ENCODE measurements at regions not wholly inside any gene's neighbourhood (a gene's known extent, or its start where the extent isn't known, plus 50 kb on each side); places are given as distances from the start of the nearest gene placed in this dataset.
"Not testable (repeated sequence)": the region's sequence is repeated elsewhere in the genome, so short reads cannot be mapped to it uniquely, and the experiment has no call there.

- DNase-seq = no peak
Observed at GRCh38 chr2:237196866-237197618, 111.4 kb downstream of the COPS8 start.

GRCh38 chr2:237198164-237198855 lies 112.6 kb downstream of the COPS8 start:
- no peak for DNase-seq

GRCh38 chr2:237199082-237199481 lies 113.4 kb downstream of the COPS8 start:
- no peak for DNase-seq

DNA sequence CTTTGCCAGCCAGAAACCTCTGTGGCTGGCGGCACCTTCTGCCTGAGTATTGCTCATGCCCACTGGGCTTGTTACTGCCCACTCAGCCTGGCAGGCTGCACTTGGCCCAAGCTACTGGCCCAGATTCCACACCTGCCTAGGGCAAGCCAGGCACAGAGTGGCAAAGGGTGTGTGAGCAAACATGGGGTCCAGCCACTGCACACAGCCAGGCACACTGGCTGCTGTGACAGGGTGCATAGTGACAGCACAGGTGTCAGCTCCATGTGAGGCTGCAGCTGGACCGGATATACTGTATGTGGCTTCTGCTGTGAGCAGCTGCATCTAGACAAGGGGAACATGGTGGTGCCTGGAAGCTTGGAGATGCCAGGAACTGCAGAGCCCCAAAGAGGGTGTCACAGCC lies 113.9 kb downstream of the COPS8 start:
- DNase-seq = no peak

DNA sequence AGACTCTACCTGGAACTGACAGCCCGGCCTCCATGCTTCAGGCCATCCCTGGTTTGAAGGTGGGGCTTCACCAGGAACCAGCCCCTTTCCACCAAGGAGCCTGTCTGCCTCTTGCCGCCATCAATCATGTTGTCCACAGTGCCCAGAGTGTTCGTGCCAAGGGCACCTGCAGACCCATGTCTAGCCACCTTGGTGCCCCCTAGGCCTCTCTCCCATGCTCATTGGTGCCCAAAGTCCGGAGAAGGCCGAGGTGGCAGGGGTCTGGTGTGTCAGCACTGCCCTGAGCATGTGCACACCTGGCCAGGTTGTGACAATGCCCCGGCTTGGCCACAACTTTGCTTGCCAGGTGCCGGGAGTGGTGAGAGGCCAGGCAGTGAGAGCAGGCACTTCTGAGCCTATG lies 114.8 kb downstream of the COPS8 start:
- no peak for DNase-seq

- DNase-seq = peak; percentile 46
Observed at GRCh38 chr2:237201461-237202287, 116.0 kb downstream of the COPS8 start.

DNA sequence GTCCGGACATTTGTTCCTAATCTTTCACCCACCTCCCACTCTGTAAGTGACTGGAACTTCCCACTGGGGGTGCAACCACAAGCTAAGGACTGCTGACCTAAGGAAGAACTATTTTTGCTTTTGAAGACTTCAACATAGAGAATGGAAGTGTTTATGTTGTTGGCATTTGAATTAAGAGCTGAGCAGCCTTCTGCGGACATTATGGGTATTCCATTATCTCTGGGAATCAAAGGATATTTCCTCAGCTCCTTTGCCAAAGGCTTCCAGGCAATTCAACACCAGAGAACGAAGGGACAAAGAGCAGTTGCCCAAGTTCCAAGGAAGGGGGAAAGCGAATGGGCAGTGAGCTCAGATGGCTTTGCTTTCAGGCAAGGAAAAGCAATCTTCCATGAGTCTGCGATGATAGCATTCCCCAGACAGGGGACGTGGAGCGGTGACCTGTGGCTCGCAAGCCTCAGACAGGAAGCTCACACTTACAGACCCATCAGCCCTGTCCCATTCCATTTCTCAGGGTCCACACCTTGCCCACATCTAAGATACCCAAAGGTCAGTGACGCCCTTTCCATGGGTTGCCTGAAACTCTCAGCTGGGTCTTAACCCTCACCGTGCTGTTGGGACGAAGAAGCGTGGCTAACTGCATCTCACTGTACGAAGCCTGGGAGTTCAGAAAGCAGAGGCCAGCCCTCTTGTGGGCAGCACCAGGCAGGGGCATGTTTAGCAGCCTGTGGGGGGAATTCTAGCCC lies 116.8 kb downstream of the COPS8 start:
- no peak for DNase-seq

DNA sequence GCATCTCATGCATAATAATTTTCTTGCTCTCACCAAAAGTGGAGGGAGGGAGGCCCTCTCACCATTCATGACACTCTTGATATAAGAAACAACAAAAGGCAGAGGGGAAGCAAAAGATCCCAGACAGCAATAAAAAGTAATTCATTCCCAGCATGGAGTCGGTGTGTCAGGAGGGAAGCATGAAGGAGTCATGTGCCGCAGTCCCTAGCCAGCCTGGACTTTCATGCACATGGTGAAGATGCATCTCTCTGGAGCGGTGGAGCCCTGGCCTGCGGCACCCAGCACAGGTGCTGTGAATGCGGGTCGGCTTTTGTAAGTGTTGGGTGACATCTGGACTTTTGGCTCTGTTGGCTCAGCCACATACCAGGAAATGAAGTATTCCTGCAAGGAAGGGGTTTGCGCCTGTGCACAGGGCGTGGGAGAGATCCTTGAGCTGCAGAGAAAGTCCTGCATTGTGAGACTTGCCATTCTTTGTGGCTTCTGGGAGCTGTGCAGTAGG lies 119.4 kb downstream of the COPS8 start:
- DNase-seq = no peak

GRCh38 chr2:237205561-237205971 lies 119.9 kb downstream of the COPS8 start:
- no peak for DNase-seq

- DNase-seq = no peak
Observed at GRCh38 chr2:237207646-237208045, 122.0 kb downstream of the COPS8 start.

- DNase-seq = peak; percentile 76
Observed at GRCh38 chr2:237208373-237209260, 122.9 kb downstream of the COPS8 start.

GRCh38 chr2:237209885-237210284 lies 124.2 kb downstream of the COPS8 start:
- DNase-seq = no peak

DNA sequence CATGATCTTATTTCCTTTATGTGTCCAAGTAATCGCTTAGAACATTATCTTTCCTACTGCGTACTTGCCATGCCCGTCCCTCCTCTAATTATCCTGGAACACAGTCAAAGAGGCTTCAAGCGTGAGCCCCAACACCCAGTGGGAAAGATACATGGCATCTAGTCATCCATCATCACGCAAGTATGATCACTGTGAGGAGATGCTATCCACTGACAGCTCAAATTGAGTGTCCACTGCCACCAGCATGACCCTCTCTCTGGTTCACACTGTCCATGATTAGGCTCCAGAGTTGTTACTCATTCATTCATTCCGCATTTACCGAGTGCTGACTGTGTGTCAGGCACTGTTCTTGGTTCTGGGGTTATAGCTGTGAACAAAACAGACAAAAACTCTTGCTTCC lies 124.6 kb downstream of the COPS8 start:
- no peak for DNase-seq

- DNase-seq = no peak
Observed at GRCh38 chr2:237210763-237211162, 125.1 kb downstream of the COPS8 start.

GRCh38 chr2:237212356-237213279 lies 126.9 kb downstream of the COPS8 start:
- DNase-seq = not testable (repeated sequence)

DNA sequence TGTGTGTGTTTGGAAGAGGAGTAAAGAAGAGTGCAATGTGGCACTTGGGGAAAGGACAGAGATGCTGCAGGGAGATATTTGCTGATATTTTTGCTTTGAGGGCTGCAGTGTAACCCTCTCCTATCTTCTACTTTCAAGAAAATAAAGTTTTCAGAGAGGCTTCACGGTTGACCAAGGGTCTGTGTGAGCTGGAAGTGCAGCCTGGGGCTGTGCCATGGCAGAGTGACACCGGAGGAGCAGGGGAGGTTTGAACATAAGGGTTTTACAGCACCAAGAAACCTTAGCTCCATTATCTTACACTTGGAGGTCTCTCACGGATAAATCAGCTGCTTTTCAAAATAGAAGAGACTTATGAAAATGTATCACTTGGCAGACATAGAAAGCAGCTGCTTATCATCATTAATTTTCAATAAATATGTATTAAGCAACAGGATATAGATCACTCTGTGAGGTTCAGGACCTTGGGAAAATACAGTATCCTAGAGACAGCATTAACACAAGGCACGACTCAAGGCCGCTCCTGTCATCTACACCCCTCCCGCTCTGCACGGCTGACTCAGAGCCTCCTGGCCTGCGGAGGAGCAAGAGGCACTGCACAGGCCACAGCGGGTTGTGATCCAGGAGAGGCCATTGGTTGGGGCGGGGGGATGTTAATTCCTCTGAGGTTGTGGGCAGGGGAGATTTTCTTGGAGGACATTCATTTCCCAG lies 127.8 kb downstream of the COPS8 start:
- no peak for DNase-seq

DNA sequence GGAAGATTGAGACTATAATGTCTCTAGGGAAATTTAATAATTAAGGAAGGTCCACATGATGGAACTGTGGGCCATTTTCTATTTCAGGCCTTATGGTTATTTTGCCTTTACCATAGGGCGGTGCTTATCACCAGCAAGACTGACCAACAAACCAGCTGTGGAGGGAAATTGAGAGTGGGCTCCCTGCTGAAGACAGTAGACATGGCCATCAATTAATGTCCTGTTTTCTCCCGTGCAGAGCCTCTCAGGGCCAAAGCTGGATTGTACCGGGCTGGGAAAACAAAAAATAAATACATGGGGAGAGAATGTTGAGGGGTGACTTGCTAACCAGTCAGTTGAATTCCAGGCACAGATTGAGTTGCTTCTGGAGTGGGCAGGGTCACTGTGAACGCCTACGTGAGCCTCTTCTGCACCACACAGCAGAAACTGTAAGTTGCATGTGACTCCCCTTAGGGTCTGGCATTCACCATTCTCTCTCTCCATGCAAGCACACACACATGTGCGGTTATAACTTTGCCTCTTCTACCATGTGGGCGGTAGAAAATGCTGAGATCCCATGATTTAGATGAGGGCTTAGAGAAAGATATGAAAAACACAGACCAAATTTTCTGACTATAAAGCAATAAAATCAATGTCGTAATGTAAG lies 128.5 kb downstream of the COPS8 start:
- no peak for DNase-seq

- no peak for DNase-seq
Observed at GRCh38 chr2:237214963-237215362, 129.3 kb downstream of the COPS8 start.

- no peak for DNase-seq
Observed at GRCh38 chr2:237217995-237218616, 132.4 kb downstream of the COPS8 start.
